NCI-H2227 (cell line): ENCODE measurements at regions not wholly inside any gene's neighbourhood (a gene's known extent, or its start where the extent isn't known, plus 50 kb on each side); places are given as distances from the start of the nearest gene placed in this dataset.

Source experiments
- DNase-seq: peaks from one replicate; lab custom pipeline; 2025; ENCODE audit not compliant: unreplicated experiment; lab: John Stamatoyannopoulos, UW

GRCh38 chr4:28536124-28536523 lies 1675.5 kb downstream of the STIM2 start:
- no peak for DNase-seq

- DNase-seq: no peak
These were observed 1685.3 kb downstream of the STIM2 start for GRCh38 chr4:28545986-28546385.

- no peak for DNase-seq
These were observed 1687.5 kb downstream of the STIM2 start for GRCh38 chr4:28548136-28548535.

GRCh38 chr4:28548594-28548993 lies 1688.0 kb downstream of the STIM2 start:
- DNase-seq: no peak

- DNase-seq: no peak
These were observed 1695.2 kb downstream of the STIM2 start for GRCh38 chr4:28555866-28556265.

- DNase-seq: no peak
These were observed 1697.1 kb downstream of the STIM2 start for GRCh38 chr4:28557755-28558154.

- no peak for DNase-seq
These were observed 1698.3 kb downstream of the STIM2 start for GRCh38 chr4:28558895-28559294.

- DNase-seq: no peak
These were observed 1702.3 kb downstream of the STIM2 start for GRCh38 chr4:28562913-28563312.

- no peak for DNase-seq
These were observed 1704.8 kb downstream of the STIM2 start for GRCh38 chr4:28565396-28565795.

GRCh38 chr4:28600958-28601357 lies 1740.3 kb downstream of the STIM2 start:
- DNase-seq: no peak

GRCh38 chr4:28621591-28621990 lies 1761.0 kb downstream of the STIM2 start:
- no peak for DNase-seq

- DNase-seq: no peak
These were observed 1776.3 kb downstream of the STIM2 start for GRCh38 chr4:28636971-28637370.

- no peak for DNase-seq
These were observed 1779.1 kb downstream of the STIM2 start for GRCh38 chr4:28639747-28640146.

GRCh38 chr4:28654618-28655017 lies 1794.0 kb downstream of the STIM2 start:
- no peak for DNase-seq

GRCh38 chr4:28665306-28665705 lies 1804.7 kb downstream of the STIM2 start:
- DNase-seq: no peak

GRCh38 chr4:28675582-28675981 lies 1814.9 kb downstream of the STIM2 start:
- no peak for DNase-seq

GRCh38 chr4:28677808-28678207 lies 1817.2 kb downstream of the STIM2 start:
- no peak for DNase-seq

GRCh38 chr4:28682847-28683246 lies 1822.2 kb downstream of the STIM2 start:
- DNase-seq: no peak

GRCh38 chr4:28686618-28687017 lies 1826.0 kb downstream of the STIM2 start:
- DNase-seq: no peak

- no peak for DNase-seq
These were observed 1830.2 kb downstream of the STIM2 start for GRCh38 chr4:28690890-28691289.

- DNase-seq: no peak
These were observed 1841.9 kb downstream of the STIM2 start for GRCh38 chr4:28702571-28702970.

GRCh38 chr4:28709891-28710290 lies 1849.2 kb downstream of the STIM2 start:
- no peak for DNase-seq

GRCh38 chr4:28723371-28723770 lies 1862.7 kb downstream of the STIM2 start:
- DNase-seq: no peak

- no peak for DNase-seq
These were observed 1863.6 kb downstream of the STIM2 start for GRCh38 chr4:28724239-28724638.
